Esophagus muscularis mucosa (tissue), 3 donors: ENCODE measurements at regions not wholly inside any gene's neighbourhood (a gene's known extent, or its start where the extent isn't known, plus 50 kb on each side); places are given as distances from the start of the nearest gene placed in this dataset.

Experiments
- CTCF ChIP-seq, 3 experiments: fragments of 200-600 bp in 2 of 3; fragments of 450-650 bp in 1 of 3; sonication (generic) in 2 of 3; IDR thresholded peaks; one replicate each; pipeline ENCODE4 v1.5.1; 2017 to 2019; ENCODE audit warnings: antibody characterized with exemption in 3 of 3, mild to moderate bottlenecking in 2 of 3, moderate library complexity in 1 of 3
- POLR2A ChIP-seq: fragments of 450-650 bp; IDR thresholded peaks from one replicate; pipeline ENCODE4 v1.6.1; 2017; ENCODE audit warnings: antibody characterized with exemption, moderate library complexity, mild to moderate bottlenecking, low read depth
- POLR2AphosphoS5 ChIP-seq, 2 donors: sonication (generic); formaldehyde crosslinking; IDR thresholded peaks; one replicate each; pipeline ENCODE4 v1.6.1; 2017; ENCODE audit warnings: antibody characterized with exemption in 2 of 2

- no peak for TF ChIP-seq CTCF (IDR thresholded peaks at IDR 0.05)
- no peak for TF ChIP-seq POLR2AphosphoS5 (IDR thresholded peaks at IDR 0.05)
- TF ChIP-seq POLR2A: no peak
Measured at GRCh38 chr1:98387701-98388100, 273.8 kb upstream of the SNX7 start.
